Activated CD8-positive, alpha-beta T cell treated with anti-CD3 and anti-CD28 coated beads for 36 hours (primary cell): ENCODE measurements at regions not wholly inside any gene's neighbourhood (a gene's known extent, or its start where the extent isn't known, plus 50 kb on each side); places are given as distances from the start of the nearest gene placed in this dataset.

Experiments
- ATAC-seq: fragments of 200-7000 bp; cut with Tn5 transposase; one replicate; pipeline ENCODE4 v1.10.0; 2021; ENCODE audit warnings: mild to moderate bottlenecking, moderate library complexity
- CTCF ChIA-PET: fragments of 350-600 bp; sonication (Branson Sonifier 250); formaldehyde crosslinking; loops from one replicate; lab custom pipeline; 2021; ENCODE audit warnings: antibody characterized with exemption; lab: Charles Lee
- POLR2A ChIA-PET: fragments of 350-600 bp; sonication (Branson Sonifier 250); formaldehyde crosslinking; loops from one replicate; lab custom pipeline; 2021; ENCODE audit warnings: antibody characterized with exemption; lab: Charles Lee
- DNase-seq: peaks from one replicate; pipeline ENCODE4 v3.0.0-alpha.2; 2020
- H3K27ac Mint-ChIP-seq: one replicate; pipeline ENCODE4 v1.8.0; 2021; ENCODE audit warnings: mild to moderate bottlenecking, mixed read lengths
- H3K27me3 Mint-ChIP-seq: one replicate; pipeline ENCODE4 v1.8.0; 2021; ENCODE audit warnings: mixed read lengths
- H3K36me3 Mint-ChIP-seq: one replicate; pipeline ENCODE4 v1.8.0; 2021; ENCODE audit warnings: low read depth, mixed read lengths
- H3K4me1 Mint-ChIP-seq: one replicate; pipeline ENCODE4 v1.8.0; 2021; ENCODE audit warnings: low read depth, mixed read lengths
- H3K4me3 Mint-ChIP-seq: one replicate; pipeline ENCODE4 v1.8.0; 2021; ENCODE audit warnings: mild to moderate bottlenecking, moderate library complexity, mixed read lengths
- H3K9me3 Mint-ChIP-seq: one replicate; pipeline ENCODE4 v1.8.0; 2021; ENCODE audit warnings: mixed read lengths
- CTCF ChIP-seq: fragments of 200-600 bp; IDR thresholded peaks from one replicate; pipeline ENCODE4 v1.8.0; 2022; ENCODE audit warnings: antibody characterized with exemption, mild to moderate bottlenecking
- intact Hi-C: fragments of 100-400 bp; cut with micrococcal nuclease; formaldehyde crosslinking; loops from one replicate; pipeline ENCODE4 v1.10.0; 2022

GRCh38 chrX:149272690-149273463 lies 232.2 kb downstream of the IDS start:
- Mint-ChIP-seq H3K4me1 (peaks cover 5% of the 10 kb centered on the region), H3K36me3 (no peaks in the 10 kb centered on the region), H3K27me3 (peaks cover 4% of the 10 kb centered on the region), H3K4me3 (no peak overlapping the region), H3K27ac (no peak overlapping the region), H3K9me3 (no peaks in the 10 kb centered on the region)
- DNase-seq (no peak), ATAC-seq (no peak)
- intact Hi-C loops: no loop called here
- TF ChIP-seq CTCF: no peak
- POLR2A ChIA-PET: no interaction called here
- CTCF ChIA-PET: interaction anchor here (2.4 kb wide), 1 partner anchor 14 kb away, joined by 5 read pairs; no protein-coding TSS in a partner anchor

- intact Hi-C loops: no loop called here
- H3K36me3 Mint-ChIP-seq: no peaks in the 10 kb centered on the region
- no peak overlapping the region for H3K27ac Mint-ChIP-seq
- no peak for TF ChIP-seq CTCF
- CTCF ChIA-PET: no interaction called here
- DNase-seq (peak; percentile 21), ATAC-seq (peak; percentile 68)
- H3K4me1 Mint-ChIP-seq: peaks cover 7% of the 10 kb centered on the region
- H3K27me3 Mint-ChIP-seq: peaks cover 5% of the 10 kb centered on the region
- H3K9me3 Mint-ChIP-seq: no peaks in the 10 kb centered on the region
- H3K4me3 Mint-ChIP-seq: no peak overlapping the region
- POLR2A ChIA-PET: no interaction called here
Measured at GRCh38 chrX:149267878-149268813, 237.0 kb downstream of the IDS start.

- no peak for TF ChIP-seq CTCF
- Mint-ChIP-seq H3K27ac (no peak overlapping the region), H3K36me3 (no peaks in the 10 kb centered on the region), H3K4me1 (no peaks in the 10 kb centered on the region), H3K9me3 (no peaks in the 10 kb centered on the region), H3K4me3 (no peak overlapping the region), H3K27me3 (peaks cover 7% of the 10 kb centered on the region)
- ChIA-PET CTCF (no interaction called here), POLR2A (no interaction called here)
- no peak for ATAC-seq
- DNase-seq: no peak
- intact Hi-C loops: no loop called here
Measured at GRCh38 chrX:149262086-149262485, 243.0 kb downstream of the IDS start.

- Mint-ChIP-seq H3K4me3 (no peak overlapping the region), H3K27me3 (peaks cover 7% of the 10 kb centered on the region), H3K36me3 (no peaks in the 10 kb centered on the region), H3K27ac (no peak overlapping the region), H3K4me1 (no peaks in the 10 kb centered on the region), H3K9me3 (no peaks in the 10 kb centered on the region)
- DNase-seq: no peak
- CTCF ChIA-PET: no interaction called here
- no peak for TF ChIP-seq CTCF
- intact Hi-C loops: no loop called here
- POLR2A ChIA-PET: no interaction called here
- no peak for ATAC-seq
Measured at GRCh38 chrX:149259241-149259640, 245.9 kb downstream of the IDS start.

GRCh38 chrX:149255860-149256259 lies 249.2 kb downstream of the IDS start:
- H3K27me3 Mint-ChIP-seq: no peaks in the 10 kb centered on the region
- POLR2A ChIA-PET: no interaction called here
- no peak overlapping the region for H3K27ac Mint-ChIP-seq
- DNase-seq: no peak
- no peak for ATAC-seq
- intact Hi-C loops: no loop called here
- H3K36me3 Mint-ChIP-seq: no peaks in the 10 kb centered on the region
- no peak overlapping the region for H3K4me3 Mint-ChIP-seq
- no peaks in the 10 kb centered on the region for H3K4me1 Mint-ChIP-seq
- no peak for TF ChIP-seq CTCF
- H3K9me3 Mint-ChIP-seq: no peaks in the 10 kb centered on the region
- CTCF ChIA-PET: no interaction called here
